HEK293 (cell line): ENCODE measurements at regions not wholly inside any gene's neighbourhood (a gene's known extent, or its start where the extent isn't known, plus 50 kb on each side); places are given as distances from the start of the nearest gene placed in this dataset.

Source experiments
- RBAK ChIP-seq: fragments of 450-650 bp; formaldehyde crosslinking; IDR thresholded peaks from 2 replicates; pipeline ENCODE4 v1.5.1; 2016; ENCODE audit warnings: missing biosample characterization, missing genetic modification characterization
- TF ChIP-seq, protein P1 (sequence below): fragments of 450-650 bp; formaldehyde crosslinking; IDR thresholded peaks from 2 replicates; pipeline ENCODE4 v1.5.1; 2016; ENCODE audit warnings: missing biosample characterization, missing genetic modification characterization
- TF ChIP-seq, protein P2 (sequence below): fragments of 450-650 bp; formaldehyde crosslinking; conservative IDR thresholded peaks from 2 replicates; pipeline ENCODE4 v1.5.1; 2016; ENCODE audit warnings: low read depth, missing biosample characterization, missing genetic modification characterization

- TF ChIP-seq, protein P1, sequence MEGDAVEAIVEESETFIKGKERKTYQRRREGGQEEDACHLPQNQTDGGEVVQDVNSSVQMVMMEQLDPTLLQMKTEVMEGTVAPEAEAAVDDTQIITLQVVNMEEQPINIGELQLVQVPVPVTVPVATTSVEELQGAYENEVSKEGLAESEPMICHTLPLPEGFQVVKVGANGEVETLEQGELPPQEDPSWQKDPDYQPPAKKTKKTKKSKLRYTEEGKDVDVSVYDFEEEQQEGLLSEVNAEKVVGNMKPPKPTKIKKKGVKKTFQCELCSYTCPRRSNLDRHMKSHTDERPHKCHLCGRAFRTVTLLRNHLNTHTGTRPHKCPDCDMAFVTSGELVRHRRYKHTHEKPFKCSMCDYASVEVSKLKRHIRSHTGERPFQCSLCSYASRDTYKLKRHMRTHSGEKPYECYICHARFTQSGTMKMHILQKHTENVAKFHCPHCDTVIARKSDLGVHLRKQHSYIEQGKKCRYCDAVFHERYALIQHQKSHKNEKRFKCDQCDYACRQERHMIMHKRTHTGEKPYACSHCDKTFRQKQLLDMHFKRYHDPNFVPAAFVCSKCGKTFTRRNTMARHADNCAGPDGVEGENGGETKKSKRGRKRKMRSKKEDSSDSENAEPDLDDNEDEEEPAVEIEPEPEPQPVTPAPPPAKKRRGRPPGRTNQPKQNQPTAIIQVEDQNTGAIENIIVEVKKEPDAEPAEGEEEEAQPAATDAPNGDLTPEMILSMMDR = no peak
- TF ChIP-seq, protein P2, sequence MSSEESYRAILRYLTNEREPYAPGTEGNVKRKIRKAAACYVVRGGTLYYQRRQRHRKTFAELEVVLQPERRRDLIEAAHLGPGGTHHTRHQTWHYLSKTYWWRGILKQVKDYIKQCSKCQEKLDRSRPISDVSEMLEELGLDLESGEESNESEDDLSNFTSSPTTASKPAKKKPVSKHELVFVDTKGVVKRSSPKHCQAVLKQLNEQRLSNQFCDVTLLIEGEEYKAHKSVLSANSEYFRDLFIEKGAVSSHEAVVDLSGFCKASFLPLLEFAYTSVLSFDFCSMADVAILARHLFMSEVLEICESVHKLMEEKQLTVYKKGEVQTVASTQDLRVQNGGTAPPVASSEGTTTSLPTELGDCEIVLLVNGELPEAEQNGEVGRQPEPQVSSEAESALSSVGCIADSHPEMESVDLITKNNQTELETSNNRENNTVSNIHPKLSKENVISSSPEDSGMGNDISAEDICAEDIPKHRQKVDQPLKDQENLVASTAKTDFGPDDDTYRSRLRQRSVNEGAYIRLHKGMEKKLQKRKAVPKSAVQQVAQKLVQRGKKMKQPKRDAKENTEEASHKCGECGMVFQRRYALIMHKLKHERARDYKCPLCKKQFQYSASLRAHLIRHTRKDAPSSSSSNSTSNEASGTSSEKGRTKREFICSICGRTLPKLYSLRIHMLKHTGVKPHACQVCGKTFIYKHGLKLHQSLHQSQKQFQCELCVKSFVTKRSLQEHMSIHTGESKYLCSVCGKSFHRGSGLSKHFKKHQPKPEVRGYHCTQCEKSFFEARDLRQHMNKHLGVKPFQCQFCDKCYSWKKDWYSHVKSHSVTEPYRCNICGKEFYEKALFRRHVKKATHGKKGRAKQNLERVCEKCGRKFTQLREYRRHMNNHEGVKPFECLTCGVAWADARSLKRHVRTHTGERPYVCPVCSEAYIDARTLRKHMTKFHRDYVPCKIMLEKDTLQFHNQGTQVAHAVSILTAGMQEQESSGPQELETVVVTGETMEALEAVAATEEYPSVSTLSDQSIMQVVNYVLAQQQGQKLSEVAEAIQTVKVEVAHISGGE (tag by site-specific recombination) = no peak
- TF ChIP-seq RBAK (tag by site-specific recombination) = no peak
These were observed 148.1 kb downstream of the SALL1 start for GRCh38 chr16:51002881-51003490.
